Eye (tissue), 1 donor: ENCODE measurements at regions not wholly inside any gene's neighbourhood (a gene's known extent, or its start where the extent isn't known, plus 50 kb on each side); places are given as distances from the start of the nearest gene placed in this dataset.

Source experiments
- DNase-seq: peaks from one replicate; pipeline ENCODE4 v3.0.0-alpha.2; 2015

GRCh38 chr4:138014590-138015288, 227.4 kb downstream of the SLC7A11 start:
- no peak for DNase-seq

- DNase-seq = no peak
These were observed 228.5 kb downstream of the SLC7A11 start for GRCh38 chr4:138013625-138014024.

DNA sequence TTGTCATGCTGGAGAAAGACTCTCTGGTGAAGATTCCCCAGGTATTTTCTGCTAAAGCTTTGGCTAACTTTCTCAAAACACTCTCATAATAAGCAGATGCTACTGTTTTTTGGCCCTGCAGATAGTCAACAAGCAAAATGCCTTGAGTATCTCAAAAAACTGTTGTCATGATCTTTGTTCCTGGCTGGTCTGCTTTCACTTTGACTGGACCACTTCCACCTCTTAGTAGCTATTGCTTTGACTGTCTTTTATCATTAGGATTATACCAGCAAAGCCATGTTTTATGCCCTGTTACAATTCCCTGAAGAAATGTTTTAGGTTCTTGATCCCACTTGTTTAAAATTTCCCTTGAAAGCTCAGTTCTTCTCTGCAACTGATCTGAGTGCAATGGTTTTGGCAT, 231.5 kb downstream of the SLC7A11 start:
- DNase-seq = no peak

GRCh38 chr4:138007572-138007971, 234.6 kb downstream of the SLC7A11 start:
- DNase-seq = no peak

DNA sequence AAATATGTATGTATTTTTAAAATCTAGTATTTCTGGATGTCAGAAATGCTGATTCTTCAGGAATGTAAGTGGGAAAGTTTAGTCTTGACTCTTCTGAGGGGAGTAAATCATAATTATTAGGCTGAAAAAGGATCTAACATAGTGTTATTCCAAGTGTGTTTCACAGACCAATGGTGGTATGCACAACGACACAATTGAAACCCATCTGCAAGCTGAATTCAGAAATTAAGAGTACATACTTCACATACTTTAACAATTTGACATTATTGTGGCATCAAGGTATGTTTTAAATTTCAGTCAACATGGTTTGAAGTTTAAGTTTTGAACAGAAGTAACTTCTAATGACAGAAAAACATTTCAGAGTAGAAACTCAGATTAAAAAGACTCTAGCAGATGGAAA, 236.7 kb downstream of the SLC7A11 start:
- no peak for DNase-seq

GRCh38 chr4:138003248-138003647, 238.9 kb downstream of the SLC7A11 start:
- no peak for DNase-seq

DNA sequence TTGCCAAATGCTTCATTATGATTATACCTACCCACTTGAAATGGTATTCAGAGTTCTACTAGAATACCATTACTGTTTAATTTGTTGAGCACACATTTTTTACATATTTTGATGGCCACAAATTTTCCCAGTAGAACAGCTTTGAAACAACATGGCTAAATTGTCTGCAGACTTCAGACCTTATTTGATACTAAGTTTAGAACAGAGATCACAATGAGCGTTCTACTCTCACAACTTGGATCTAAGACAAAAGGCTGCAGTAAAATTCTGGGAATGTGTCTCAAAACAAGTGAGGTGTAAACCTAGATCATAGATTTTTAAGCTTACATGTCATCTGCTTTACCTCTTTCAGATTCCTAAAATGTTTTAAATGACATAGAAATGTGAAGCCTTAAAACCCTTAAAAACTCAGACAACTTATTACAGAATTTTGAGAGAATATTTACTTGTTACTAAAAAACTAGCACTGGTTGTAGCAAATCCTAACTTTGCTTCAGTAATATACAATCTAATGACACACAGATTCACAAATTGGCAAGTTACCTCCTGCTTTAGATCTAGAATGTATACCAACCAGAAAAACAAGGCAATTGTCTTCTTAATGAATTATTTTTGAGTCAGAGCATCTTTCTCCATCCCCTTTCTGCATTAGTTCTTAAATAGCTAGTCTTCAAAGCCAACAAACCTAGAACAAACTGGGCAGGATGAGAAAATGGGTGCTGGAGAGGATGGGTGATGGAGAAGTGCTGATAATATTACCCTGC, 243.3 kb downstream of the SLC7A11 start:
- no peak for DNase-seq

DNA sequence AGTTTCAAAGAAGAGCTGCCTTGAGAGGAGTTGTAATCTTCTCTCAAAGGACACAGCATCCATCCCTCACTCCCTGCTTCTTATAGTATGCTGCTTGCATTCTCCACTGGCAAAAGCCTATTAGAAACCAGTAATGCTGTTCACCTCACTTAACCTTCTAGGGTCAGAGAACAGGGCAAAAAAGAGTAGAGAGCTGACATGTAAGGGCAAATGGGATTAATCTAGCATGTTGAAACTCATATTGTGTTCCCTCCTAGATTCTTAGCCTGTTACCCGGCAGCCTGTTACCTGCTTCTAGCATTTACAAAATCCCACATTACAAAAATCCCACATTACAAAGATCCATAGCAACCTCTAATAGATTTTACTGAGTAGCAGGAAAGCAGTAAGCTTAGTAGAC, 244.7 kb downstream of the SLC7A11 start:
- DNase-seq = no peak

GRCh38 chr4:137994853-137995252, 247.3 kb downstream of the SLC7A11 start:
- no peak for DNase-seq

DNA sequence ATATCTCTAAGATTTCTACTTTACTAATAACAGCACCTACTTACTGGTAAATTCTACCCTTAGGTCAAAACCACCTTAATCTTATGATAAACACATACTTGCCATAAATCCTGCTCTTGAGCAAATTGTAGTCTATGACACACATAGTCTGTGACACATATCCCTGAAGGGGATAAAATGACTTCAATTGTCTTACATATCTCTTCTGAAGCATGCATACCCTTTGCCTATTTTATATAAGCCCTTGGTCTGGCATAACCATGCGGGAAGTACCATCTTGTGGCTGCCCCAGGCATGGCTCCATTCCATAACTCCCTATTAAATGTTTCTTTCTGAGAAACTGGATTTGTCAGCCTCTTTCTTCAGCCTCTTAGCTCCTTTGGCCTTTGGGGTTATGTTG, 248.9 kb downstream of the SLC7A11 start:
- no peak for DNase-seq

DNA sequence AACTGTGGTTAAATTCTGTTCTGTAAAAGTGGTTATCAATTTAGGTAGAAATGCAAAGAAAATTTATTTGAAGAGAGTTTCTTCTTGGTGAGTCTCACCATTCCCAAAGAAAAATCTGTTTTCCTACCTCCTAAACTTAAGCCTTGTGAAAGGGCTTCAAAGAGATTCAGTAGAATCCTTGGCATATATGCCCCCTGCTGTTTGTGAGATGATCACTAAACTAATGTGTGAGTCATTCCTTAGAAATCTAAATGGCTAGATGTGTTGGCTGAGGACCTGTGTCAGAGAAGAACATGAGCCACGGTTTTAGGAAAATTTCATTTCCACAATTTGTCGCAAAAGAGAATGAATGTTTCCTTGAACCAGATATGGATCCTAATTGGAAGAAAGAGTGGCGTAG, 260.9 kb downstream of the SLC7A11 start:
- DNase-seq = no peak

DNA sequence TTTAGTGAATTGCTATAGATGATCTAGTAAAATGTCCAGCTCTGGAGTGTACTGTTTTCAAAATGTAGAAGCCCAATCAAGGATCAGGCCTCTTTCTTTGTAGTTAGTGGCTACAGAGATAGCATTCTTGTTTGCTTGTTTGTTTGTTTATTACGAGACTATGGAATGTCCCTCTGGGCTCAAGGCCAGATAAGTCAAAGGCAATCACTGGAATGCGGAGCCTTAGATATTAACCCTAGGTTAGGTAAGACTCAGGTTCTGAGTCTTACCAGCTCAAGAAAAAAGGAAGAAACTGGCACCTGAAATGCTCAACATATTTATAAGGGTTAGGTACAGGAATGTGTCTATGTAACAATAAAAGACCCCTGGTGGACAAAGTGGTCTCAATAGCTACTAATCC, 261.5 kb downstream of the SLC7A11 start:
- DNase-seq = no peak

- DNase-seq = no peak
These were observed 262.2 kb downstream of the SLC7A11 start for GRCh38 chr4:137979938-137980337.

DNA sequence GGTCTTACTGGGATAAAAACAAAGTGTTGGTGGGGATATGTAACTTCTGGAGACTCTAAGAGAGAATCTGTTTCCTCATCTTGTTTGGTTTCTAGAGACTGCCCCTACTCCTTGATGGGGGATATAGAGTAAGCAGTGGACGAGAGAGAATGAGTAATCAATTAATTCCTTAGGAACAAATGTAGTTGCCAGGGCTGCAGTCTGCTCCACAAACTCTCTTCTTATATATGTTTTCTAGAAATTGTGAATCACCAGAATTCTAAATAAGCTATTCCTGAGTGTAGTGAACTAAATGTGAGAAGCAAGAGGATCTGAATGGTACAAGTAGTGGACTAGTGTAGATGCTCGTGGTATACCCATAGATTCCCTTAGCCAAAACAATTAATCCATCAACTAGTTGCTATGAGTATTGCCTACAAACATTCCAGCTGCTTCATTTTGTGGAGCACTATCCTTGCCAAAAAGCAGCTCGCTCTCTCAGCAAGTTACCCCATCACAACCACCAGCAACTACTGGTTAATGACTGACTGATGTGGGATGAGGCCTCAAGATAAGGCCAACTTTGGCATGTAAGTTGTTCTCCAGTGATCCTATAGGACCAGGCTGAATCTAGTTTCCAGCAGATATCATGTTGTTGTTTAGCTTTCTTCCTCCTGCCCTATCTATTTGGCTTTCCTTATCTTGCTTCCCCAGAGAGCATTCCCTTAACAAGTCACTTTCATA, 273.0 kb downstream of the SLC7A11 start:
- DNase-seq = no peak

GRCh38 chr4:137967480-137968190, 274.5 kb downstream of the SLC7A11 start:
- DNase-seq = no peak

DNA sequence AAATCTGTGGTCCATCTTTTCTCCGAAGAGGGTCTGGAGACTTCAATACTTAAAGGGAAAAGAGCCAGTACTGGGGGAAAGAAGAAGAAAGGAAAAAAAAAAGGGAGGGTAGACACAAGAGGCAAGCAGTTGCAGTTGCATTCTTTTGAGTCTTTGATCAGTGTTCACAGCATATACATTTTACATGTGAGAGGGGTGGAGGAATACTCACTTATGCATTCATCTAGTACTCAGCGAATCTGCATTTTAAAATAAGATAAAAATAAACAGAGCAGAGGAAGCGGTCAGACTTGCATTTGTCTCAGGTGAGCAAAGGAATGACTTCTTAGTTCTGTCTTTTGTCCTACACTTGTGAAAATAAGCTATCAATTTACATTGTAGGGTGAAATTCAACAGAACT, 275.6 kb downstream of the SLC7A11 start:
- no peak for DNase-seq

DNA sequence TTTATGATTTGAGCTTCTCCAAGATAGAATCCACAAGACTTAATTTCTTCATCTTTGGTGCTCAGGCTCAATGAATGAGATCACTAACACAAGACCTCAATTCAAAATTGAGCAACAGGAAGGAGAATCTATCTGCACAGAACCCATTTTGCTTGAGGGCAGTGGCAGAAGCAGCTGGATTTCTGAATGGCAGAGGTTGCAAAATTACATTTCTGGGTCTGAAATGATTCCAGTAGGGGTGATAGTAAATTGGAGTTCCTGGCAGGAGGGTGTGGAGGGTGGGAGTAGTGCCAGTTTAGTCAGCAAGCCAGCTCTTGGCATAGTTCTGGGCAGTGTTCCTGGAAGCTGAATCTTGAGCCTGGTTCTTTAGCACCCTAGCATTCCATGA, 281.1 kb downstream of the SLC7A11 start:
- DNase-seq = no peak

DNA sequence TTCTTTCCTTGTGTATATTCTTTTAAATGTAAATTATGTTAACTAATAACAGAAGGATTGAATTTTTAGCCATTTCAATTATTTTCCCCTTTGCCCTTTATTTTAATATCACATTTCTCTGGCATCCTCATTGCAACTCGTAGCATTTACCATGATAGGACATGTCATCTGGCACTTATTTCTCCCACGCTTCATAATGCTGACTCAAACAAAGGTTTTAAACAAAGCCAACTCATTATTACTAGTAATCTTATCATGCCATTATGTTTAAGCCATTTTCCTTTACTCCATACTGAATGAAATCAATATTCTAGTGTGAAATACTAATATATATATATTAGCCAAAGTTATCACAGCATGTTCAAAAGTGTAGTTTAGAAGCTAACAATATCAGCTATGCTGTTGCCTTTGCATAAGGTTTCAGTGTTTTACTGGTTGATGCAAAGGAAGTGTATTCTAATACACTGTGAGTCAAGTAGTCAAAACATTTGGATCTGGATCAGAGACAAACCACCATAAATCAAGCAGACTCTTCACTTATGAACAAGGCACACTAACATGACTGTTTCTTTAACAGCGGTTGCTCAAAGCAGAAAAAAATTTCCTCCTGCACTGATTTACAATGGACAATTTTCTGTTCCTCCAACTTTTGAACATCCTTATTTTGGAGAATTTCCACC, 281.6 kb downstream of the SLC7A11 start:
- peak; percentile 18 for DNase-seq

- DNase-seq = no peak
These were observed 284.3 kb downstream of the SLC7A11 start for GRCh38 chr4:137957806-137958205.

- no peak for DNase-seq
These were observed 285.9 kb downstream of the SLC7A11 start for GRCh38 chr4:137956256-137956655.

DNA sequence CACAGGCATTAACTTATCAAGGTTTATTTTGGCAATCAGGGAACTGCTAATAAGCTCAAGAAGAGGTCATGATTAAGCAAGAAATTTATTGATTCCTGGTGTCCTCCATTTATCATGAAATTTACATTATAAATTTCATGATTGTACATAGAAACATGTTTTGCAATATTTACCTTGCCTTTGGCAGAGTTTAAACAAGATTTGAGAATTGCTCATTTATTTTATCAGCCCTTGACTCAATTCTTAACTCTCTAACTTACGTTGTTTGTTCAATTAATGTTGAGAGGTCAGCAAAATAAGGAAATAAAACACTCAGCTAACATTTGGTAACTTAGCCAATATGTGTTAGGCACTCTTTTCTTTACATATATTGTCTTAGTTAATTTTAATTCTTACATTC, 286.6 kb downstream of the SLC7A11 start:
- no peak for DNase-seq

DNA sequence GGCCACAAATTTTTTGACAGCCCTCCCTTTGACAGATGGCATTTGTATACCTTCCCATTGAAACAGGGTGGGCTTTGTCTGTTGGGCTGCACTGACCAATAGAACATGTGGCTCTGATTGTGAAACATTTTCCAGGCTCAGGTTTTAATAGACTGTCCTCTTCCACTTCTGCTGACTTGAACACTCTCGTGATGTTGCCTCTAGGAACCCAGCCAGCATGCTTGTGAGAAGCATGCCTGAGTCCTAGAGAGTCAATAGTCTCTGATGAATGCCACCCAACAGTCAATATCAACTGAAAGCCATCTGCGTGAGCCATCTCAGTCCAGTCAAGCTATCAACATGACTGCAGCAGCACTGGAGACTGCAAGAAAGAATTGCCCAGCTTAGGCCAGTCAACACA, 290.0 kb downstream of the SLC7A11 start:
- no peak for DNase-seq

- no peak for DNase-seq
These were observed 291.9 kb downstream of the SLC7A11 start for GRCh38 chr4:137950286-137950685.
